HG03432 (cell line): ENCODE measurements at regions not wholly inside any gene's neighbourhood (a gene's known extent, or its start where the extent isn't known, plus 50 kb on each side); places are given as distances from the start of the nearest gene placed in this dataset.
"Not testable (repeated sequence)": the region's sequence is repeated elsewhere in the genome, so short reads cannot be mapped to it uniquely, and the experiment has no call there.

Source experiments
- ATAC-seq: cut with Tn5 transposase; IDR thresholded peaks from one replicate; pipeline ENCODE4 v1.9.1; 2021; ENCODE audit warnings: mild to moderate bottlenecking, moderate library complexity; ENCODE audit not compliant: unreplicated experiment

DNA sequence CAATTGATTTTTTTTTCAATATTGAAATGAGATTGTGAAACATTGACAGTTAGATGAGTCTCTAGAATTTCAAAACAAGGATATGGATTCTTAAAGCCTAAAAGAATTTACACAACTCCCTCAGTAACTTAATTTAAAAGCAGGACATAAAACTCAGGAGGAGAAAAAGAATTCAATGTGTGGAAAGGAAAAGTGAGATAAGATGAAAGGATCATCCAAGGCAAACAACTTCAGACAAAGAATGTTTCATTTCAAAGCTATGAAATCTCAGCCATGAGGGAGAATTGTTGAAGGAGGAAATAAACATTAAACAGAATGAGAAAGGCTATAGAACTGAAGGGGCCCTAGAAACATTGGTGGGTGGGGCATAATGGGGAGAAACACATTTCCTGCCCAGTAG, 191.7 kb upstream of the NOX3 start:
- no peak for ATAC-seq

DNA sequence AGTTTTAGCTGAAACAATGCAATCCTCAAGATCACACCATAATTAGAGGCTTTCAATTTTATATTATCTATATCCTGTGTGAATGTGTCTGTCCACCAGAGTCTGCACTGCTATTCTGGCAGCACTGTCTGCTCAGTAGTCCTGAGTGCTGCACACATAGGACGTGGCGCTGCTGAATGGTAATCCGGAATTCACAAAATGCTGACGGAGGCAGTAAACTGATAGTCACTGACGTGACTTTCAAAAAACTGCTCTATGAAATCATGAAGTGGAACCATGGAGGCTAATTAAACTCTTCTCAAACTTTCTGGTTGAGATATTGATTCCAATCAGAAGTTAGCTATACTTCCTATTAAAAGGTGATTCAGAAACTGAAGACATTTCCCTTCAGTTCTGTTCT, 190.8 kb upstream of the NOX3 start:
- no peak for ATAC-seq

DNA sequence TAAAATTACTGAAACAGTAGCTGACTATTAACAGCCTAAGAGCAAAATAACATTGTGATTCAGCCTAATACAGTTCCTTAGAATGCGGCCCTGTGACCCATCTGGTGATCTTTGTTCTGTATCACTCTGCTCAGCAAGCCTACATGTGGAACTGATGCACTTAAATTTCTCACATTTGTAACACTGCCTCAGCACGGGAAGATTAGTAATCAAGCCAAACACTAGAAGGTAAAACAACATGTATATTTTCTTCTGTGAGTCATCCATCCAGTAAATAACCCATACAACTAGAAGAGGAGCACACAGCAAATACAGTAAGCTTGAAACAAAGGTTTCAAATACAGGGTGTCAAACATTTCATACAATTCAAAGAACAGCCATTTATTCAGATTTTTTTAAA, 189.7 kb upstream of the NOX3 start:
- ATAC-seq, result no peak

DNA sequence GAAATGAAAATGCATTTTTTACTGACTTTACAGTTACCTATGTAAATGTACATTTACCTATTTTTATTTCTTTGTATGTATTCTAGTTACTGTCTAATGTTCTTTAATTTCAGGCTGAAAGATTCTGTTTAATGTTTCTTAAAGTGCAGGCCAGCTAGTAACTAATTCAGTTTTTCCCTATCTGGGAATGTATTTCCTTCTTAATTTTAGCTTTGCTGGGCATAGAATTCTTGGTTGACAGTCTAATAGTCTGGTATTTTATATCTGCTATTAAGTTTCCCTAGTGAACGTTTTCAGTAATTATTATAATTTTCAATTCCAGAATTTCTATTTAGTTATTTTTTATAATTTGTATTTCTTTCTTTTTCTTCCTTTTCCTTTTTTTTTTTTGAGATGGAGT, 186.0 kb upstream of the NOX3 start:
- no peak for ATAC-seq

DNA sequence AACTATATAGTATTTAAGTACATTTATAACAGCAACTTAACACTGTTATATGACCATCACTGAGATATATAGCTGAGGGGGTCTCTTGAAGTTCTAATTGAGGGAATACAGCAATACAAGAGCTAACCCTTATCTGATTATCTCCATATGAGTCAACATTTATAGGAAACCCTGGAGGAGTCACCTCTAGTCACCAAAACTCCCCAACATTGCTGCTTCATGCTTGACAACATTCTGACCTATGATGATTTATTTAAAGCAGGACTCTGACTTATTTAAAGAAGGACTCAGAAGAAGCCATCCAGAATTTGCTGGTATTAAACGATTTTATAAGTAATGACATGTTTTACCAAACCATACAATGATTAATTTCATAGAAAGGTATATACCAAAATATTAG, 182.6 kb upstream of the NOX3 start:
- ATAC-seq, result no peak

DNA sequence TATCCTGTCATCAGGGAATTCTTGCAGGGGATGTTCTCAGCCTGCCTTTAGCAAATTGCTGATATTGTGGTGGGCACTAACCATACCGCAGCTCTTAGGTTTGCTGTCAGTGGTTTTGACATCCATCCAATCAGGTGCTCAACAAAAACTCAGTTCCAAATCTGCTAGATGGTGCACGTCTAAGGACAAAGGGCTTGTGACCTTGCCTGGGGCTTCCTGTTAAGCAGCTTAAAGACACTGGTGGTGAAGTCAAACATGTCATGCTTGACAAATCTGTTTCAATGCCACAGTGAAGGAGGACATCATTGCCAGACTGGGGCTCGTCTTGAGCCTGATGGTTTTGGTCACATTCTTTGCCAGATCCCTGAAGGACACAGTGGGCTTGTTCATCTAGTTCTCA, 179.8 kb upstream of the NOX3 start:
- ATAC-seq, result no peak

DNA sequence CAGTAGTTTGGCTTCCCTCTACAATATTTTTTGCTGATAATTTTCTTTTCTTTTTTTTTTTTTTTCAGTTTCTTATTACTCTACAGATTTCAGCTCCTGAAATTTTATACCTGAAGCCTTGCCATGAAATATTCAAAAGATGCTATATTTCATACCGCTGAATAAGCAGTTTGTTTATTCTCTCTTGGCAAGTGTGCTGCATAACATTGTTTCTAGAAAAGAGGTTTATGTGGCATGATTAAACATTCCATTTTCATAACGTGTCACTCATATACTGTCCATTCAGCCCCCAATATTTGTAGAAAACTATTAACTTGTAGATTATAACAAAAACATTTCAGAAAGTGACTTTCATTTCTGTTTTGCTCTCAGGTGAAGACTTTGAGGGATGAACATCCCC, 174.4 kb upstream of the NOX3 start:
- ATAC-seq, result no peak

DNA sequence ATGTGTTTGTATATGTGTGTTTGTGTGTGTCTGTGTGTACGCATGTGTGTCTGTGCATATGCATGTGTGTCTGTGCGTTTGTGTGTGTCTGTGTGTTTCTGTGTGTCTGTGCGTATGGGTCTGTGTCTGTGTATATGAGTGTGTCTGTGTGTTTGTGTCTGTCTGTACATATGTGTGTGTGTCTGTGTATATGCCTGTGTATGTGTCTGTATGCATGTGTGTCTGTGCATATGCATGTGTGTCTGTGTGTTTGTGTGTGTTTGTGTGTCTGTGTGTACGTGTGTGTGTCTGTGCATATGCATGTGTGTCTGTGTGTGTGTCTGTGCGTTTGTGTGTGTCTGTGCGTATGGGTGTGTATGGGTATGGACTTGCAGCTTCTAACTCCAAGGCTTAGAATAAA, 174.0 kb upstream of the NOX3 start:
- ATAC-seq, result no peak

DNA sequence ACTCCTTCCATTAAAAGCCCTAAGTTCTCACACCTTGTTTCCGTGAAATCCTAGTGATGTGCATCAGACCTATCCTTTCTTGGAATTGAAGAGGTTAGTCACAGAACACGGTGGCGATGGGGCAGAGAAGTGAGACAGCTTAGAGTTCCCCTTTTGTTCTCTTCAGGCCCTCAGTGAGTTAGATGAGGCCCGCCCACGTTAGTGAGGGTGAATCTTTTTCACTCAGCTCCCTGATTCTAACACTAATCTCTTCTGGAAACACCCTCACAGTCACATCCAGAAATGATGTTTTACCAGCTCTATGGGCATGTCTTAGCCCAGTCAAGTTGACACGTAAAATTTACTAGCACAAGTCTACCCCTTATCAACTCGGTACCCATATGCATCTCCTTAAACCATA, 172.7 kb upstream of the NOX3 start:
- ATAC-seq, result peak; percentile 94

DNA sequence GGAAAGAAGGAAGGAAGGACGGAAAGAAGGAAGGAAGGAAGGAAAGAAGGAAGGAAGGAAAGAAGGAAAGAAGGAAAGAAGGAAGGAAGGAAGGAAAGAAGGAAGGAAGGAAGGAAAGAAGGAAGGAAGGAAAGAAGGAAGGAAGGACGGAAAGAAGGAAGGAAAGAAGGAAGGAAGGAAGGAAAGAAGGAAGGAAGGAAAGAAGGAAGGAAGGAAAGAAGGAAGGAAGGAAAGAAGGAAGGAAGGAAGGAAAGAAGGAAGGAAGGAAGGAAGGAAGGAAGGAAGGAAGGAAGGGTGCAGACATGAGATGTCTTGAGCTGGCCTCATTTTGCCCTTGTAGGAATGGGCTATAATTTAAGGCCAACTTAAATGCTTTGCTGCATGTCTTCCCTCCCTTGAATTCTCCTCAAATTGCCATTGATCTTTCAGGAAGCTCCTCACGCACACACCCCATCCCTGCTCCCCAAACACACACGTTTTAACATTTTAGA, 172.1 kb upstream of the NOX3 start:
- not testable (repeated sequence) for ATAC-seq

DNA sequence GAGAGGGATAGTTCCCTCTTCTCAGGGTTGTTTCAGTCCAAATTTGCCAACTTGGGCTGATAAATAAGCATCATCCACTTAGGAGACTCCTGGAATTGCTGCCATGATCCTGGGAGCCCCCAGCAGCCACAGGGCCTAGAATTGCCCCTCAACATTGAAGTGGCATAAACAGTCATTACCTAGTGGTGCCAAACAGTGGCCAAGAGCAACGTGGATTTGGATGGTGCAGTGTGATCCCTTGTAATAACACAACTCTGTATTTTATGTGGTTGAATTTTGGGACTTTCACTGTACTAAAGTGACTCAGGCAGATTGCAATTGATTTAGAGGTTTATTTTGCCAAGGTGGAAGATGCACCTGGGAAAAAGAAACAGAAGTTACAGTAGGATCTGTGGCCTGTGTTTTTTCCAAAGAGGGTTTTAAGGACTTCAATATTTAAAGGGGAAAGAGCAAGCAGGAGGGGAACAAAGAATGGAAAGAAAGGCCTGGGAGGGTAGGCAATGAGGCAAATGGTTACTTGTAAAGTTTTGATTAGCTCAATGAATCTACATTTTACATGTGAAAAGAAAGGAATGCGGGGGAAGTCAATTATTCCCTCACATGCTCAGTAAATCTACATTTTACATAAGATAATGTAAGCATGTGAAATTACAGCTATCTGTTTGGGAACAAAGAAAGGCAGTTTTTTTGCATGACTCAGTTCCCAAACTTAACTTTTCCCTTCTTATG, 168.0 kb upstream of the NOX3 start:
- no peak for ATAC-seq

DNA sequence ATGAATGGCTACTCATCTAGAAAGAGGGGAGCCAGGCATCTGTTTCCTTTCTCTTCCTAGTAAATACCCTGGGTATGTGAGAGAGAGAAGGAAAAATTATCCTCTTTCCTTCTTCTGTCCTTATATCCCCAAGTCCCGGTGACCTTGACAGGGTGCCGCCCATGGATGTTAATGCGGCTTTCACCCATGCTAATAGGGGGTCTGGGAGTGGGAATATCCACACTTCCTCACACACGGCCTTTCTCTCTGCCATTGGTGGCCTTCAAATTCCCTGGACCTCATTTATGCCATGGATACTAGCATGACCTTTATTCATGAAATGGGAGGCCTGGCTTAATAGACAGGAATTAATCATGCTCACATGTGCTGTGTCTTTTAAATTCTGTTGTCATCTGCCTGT, 159.0 kb upstream of the NOX3 start:
- no peak for ATAC-seq

DNA sequence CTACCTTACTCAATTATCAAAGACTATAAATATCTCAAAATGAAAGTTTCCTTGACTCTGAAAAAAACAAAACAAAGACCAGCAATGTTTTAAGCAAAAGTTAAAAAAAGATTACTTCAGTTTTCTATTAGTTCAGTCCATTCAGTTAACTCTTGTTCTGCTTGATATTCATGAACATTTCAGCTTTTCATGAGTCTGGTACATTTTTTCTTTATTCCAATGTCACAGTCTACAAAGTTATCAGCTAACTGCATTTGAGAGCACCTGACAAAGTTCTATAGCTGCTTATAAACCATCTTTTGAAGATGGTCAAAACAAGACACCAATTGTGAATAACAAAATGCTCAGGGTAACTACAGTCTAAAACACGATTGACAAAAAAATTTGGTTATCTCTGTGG, 156.1 kb upstream of the NOX3 start:
- ATAC-seq, result no peak

DNA sequence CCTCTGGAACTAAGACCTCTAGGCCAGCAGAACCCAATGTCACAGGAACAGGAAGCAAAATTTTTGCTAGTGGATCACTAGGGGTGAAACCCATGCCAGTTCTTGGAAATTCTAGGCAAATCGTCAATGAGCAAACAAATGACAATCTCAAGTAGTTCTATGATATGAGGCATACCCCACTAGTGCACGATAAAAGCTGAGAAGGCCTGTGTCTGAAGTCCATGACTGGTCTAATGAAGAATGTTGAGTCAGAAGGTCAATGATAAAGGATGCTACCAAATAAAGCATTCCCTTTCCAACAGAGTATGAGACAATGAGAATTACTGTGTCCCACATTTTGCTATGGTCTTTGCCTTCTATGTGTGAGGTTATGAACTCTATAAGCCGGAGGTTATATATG, 149.4 kb upstream of the NOX3 start:
- ATAC-seq, result no peak

DNA sequence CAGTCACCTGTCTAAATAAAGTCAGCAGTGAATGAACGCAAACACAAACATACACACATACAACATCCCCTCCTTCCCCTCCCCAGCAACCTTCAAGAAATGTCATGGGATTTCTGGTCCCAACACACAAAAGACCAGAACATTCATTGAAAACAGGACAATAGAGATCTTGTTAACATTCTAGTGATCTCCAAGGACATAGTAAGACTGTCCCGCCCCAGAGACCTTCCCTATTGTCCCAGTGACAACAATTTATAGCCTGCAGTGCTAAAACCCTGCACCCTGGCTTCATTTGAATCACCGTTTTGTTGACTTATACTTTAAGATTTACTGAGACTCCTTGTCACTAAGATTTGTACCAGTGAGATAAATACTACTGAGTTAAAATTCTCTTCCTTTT, 143.9 kb upstream of the NOX3 start:
- ATAC-seq, result no peak

DNA sequence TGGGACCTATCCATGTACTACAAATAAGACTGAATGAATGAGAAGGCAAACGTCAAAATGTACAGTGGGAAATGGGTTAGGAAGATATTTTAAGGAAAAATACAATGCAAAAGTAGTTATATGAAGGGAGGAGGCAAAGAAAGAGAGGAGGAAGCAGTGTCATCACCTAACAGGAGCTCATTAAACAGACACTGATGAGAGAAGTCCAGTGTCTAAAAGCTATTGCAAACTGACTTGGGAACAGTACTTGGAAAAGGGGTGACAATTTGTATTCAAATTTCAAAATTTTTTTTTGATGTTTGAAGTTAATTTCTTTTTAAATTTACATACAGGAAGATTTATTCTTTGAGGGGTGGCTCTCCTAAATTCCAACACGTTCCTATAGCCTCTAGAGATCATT, 143.5 kb upstream of the NOX3 start:
- no peak for ATAC-seq

DNA sequence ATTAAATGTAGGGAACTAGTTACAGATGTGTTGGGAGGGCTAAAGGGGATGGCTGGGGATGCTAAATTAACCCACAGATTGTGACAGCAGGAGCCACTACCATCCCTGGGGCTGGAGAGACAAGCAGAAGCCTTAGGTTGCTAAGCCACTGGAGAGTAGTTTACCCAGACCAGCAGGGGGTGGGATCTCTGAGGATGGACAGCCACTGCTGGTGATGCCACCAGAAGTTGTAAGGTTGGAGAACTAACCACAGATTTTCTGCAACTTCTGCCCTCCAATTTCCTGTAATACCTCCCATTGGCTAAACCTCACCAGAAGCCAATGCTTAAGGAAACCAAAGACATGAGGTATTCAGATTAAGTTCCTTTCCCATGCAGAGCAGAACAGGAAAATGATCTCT, 139.6 kb upstream of the NOX3 start:
- ATAC-seq, result no peak

DNA sequence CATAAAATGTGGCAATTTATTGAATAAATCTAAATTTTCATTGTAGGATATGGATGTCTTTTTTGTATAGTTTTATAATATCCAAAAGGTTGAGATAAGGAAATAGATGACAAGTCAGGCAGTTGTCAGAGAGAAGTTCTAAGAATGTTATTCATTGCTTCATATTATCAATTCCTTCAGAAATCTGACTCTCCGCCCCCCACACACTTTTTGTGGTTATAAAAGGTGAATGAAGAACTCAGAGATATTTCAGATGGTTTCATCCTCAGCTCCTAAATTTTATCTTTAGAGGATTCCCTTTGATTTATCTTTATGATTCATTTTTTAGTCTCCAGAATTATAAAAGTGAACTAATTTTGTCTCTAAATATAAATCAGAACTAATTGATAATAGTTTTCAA, 136.1 kb upstream of the NOX3 start:
- ATAC-seq, result no peak

DNA sequence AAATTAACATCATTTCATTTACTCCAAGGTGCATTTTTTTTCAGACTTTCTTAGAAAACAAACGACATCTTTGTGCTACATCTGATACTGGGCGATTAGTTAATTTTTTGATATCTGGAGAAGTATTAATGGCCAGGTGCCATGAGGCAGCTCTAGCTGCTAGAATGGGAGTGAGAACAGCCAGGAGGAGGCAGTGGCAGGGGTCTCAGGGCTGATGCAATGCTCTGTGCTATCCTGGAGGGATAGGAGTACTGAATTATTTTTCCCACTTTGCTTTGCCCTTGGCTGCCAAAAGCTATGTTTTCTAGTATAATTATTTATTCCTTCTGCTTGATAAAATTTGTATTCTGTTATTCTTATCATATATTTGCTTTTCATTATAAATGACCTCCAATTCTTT, 133.6 kb upstream of the NOX3 start:
- ATAC-seq, result no peak

DNA sequence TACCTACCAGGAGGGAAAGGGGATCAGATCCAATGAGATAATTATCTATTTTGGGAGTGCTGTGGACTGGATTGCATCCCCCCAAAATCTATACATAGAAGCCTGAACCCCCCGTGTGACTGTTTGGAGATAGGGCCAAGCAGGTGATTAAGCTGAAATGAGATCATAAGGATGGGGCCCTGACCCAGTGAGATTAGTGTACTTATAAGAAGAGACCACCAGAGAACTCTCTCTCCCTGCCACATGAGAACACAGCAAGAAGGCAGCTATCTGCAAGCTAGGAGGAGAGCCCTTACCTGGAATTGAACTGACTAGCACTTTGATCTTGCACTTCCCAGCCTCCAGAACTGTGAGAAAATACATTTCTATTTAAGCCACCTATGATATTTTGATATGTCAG, 132.2 kb upstream of the NOX3 start:
- ATAC-seq, result no peak

DNA sequence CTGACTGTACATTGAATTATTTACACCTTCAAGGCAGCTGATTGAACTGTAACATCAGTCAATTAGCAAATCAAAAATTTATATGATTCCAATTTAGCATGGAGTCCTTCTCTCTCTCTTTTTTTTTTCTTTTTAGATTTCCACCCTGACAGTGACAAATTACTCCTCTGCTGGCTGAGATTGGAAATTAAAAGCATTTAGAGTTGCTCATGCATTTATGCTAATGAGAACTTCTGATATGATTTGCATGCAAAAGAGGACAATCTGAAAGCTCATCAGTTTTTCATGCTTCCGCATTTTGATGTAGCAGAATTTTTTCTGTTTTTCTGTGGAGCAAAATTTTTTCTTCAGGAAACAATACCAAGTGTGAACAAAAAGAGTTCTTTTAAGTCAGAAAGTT, 130.5 kb upstream of the NOX3 start:
- ATAC-seq, result no peak

DNA sequence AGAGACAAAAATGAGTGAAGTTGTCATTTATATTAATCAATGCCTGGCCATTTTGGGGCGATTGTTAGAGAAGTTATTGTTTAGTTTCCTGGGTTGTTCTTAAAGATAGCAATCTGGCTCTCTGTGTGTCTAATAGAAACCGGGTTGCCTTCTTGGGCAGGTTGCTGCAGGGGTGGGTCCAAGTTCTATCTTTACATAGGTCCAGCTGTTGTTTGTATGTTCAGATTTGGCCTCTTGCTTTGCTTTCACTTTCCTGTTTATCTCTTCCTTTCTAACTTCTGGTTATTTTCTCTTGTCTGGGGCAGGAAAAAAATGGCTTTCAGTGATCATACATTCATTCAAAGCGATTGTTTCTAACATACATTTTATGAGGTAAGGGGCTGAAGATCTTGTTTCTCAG, 128.4 kb upstream of the NOX3 start:
- ATAC-seq, result peak; percentile 68
